ENCODE measurements at regions not wholly inside any gene's neighbourhood (a gene's known extent, or its start where the extent isn't known, plus 50 kb on each side); places are given as distances from the start of the nearest gene placed in this dataset.

GRCh38 chr11:10382518-10382917 is 72.5 kb upstream of the AMPD3 start:
- TF ChIP-seq CTCF (IDR thresholded peaks at IDR 0.05) (no peak), EZH2 (IDR thresholded peaks at IDR 0.05; ENCODE audit: borderline replicate concordance, insufficient read depth, low read depth, low read length, poor library complexity, severe bottlenecking) (no peak)
- no peak overlapping the region for H3K4me3 ChIP-seq (ENCODE audit: control extremely low read depth in 1 of 5, extremely low read depth in 1 of 5, insufficient read depth in 1 of 5, low read depth in 2 of 5, low read length in 4 of 5)
- ChIA-PET CTCF (no interaction called here), POLR2A (no interaction called here)
- no peaks in the 10 kb centered on the region for H4K20me1 ChIP-seq (ENCODE audit: control insufficient read depth, insufficient read depth, low read length, poor library complexity, severe bottlenecking)
- H3K4me1 ChIP-seq (ENCODE audit: control insufficient read depth in 2 of 2, insufficient read depth in 2 of 2, low read length in 2 of 2): no peaks in the 10 kb centered on the region
- no peak overlapping the region for H3K4me2 ChIP-seq (replicated peaks; ENCODE audit: low read depth, low read length, poor library complexity, severe bottlenecking)
- ATAC-seq (ENCODE audit: low read depth) (no peak), DNase-seq (peak; percentile 19)
- intact Hi-C loops (cut with micrococcal nuclease): no loop called here
- H3K27ac Mint-ChIP-seq: no peak overlapping the region
- peaks cover 0 to 11% (median 3%) of the 10 kb centered on the region in 4 experiments for H3K27me3 ChIP-seq (replicated peaks in 1 of 4; ENCODE audit: control extremely low read depth in 1 of 4, control insufficient read depth in 3 of 4, insufficient read depth in 4 of 4, low read length in 3 of 4)
- H3K79me2 ChIP-seq (ENCODE audit: control insufficient read depth, insufficient read depth, low read length): no peaks in the 10 kb centered on the region
- no peak overlapping the region for H3K27ac ChIP-seq (ENCODE audit: low read length in 2 of 2)
- no peaks in the 10 kb centered on the region for H3K36me3 ChIP-seq (replicated peaks in 1 of 2; ENCODE audit: control extremely low read depth in 1 of 2, control insufficient read depth in 1 of 2, extremely low read depth in 1 of 2, insufficient read depth in 2 of 2, low read length in 1 of 2)
- H3K4me3 Mint-ChIP-seq: no peak overlapping the region
- no peak overlapping the region for H2AFZ ChIP-seq (ENCODE audit: insufficient read depth, low read depth, low read length, poor library complexity, severe bottlenecking)
- peaks cover 2% of the 10 kb centered on the region for H3K9me3 Mint-ChIP-seq (ENCODE audit: insufficient read depth)
- peaks cover 0 to 6% (median 0%) of the 10 kb centered on the region in 3 donors for H3K9me3 ChIP-seq (ENCODE audit: control extremely low read depth in 1 of 3, control insufficient read depth in 2 of 3, insufficient read depth in 1 of 3, low read length in 2 of 3)
- H3K4me1 Mint-ChIP-seq: no peaks in the 10 kb centered on the region
- H3K27me3 Mint-ChIP-seq: peaks cover 47% of the 10 kb centered on the region
- 83% methylated on average over 6 of the region's 6 CpGs for WGBS (ENCODE audit: insufficient coverage)
- no peak overlapping the region for H3K9ac ChIP-seq (ENCODE audit: low read length)

GRCh38 chr11:10385696-10386095 is 69.4 kb upstream of the AMPD3 start:
- H3K4me3 Mint-ChIP-seq: no peak overlapping the region
- ChIA-PET CTCF (no interaction called here), POLR2A (no interaction called here)
- H3K4me3 ChIP-seq (ENCODE audit: control extremely low read depth in 1 of 5, extremely low read depth in 1 of 5, insufficient read depth in 1 of 5, low read depth in 2 of 5, low read length in 4 of 5): no peak overlapping the region
- H3K27me3 ChIP-seq (replicated peaks in 1 of 4; ENCODE audit: control extremely low read depth in 1 of 4, control insufficient read depth in 3 of 4, insufficient read depth in 4 of 4, low read length in 3 of 4): peaks cover 0 to 11% (median 5%) of the 10 kb centered on the region in 4 experiments
- H3K4me1 Mint-ChIP-seq: no peaks in the 10 kb centered on the region
- 91% methylated on average over 6 of the region's 6 CpGs for WGBS (ENCODE audit: insufficient coverage)
- H2AFZ ChIP-seq (ENCODE audit: insufficient read depth, low read depth, low read length, poor library complexity, severe bottlenecking): no peak overlapping the region
- no peak overlapping the region for H3K27ac Mint-ChIP-seq
- intact Hi-C loops (cut with micrococcal nuclease): no loop called here
- TF ChIP-seq EZH2 (IDR thresholded peaks at IDR 0.05; ENCODE audit: borderline replicate concordance, insufficient read depth, low read depth, low read length, poor library complexity, severe bottlenecking): no peak
- TF ChIP-seq CTCF (IDR thresholded peaks at IDR 0.05): no peak
- DNase-seq (no peak), ATAC-seq (ENCODE audit: low read depth) (no peak)
- H3K27ac ChIP-seq (ENCODE audit: low read length in 2 of 2): no peak overlapping the region
- H3K79me2 ChIP-seq (ENCODE audit: control insufficient read depth, insufficient read depth, low read length): no peaks in the 10 kb centered on the region
- peaks cover 2% of the 10 kb centered on the region for H3K9me3 Mint-ChIP-seq (ENCODE audit: insufficient read depth)
- H3K36me3 ChIP-seq (replicated peaks in 1 of 2; ENCODE audit: control extremely low read depth in 1 of 2, control insufficient read depth in 1 of 2, extremely low read depth in 1 of 2, insufficient read depth in 2 of 2, low read length in 1 of 2): no peaks in the 10 kb centered on the region
- no peak overlapping the region for H3K4me2 ChIP-seq (replicated peaks; ENCODE audit: low read depth, low read length, poor library complexity, severe bottlenecking)
- no peaks in the 10 kb centered on the region for H4K20me1 ChIP-seq (ENCODE audit: control insufficient read depth, insufficient read depth, low read length, poor library complexity, severe bottlenecking)
- no peak overlapping the region for H3K9ac ChIP-seq (ENCODE audit: low read length)
- H3K9me3 ChIP-seq (ENCODE audit: control extremely low read depth in 1 of 3, control insufficient read depth in 2 of 3, insufficient read depth in 1 of 3, low read length in 2 of 3): peaks cover 0 to 6% (median 0%) of the 10 kb centered on the region in 3 donors
- peaks cover 53% of the 10 kb centered on the region for H3K27me3 Mint-ChIP-seq
- no peaks in the 10 kb centered on the region for H3K4me1 ChIP-seq (ENCODE audit: control insufficient read depth in 2 of 2, insufficient read depth in 2 of 2, low read length in 2 of 2)

All from B cell (primary cell).